Duodenal mucosa (tissue), 2 donors: ENCODE measurements at regions not wholly inside any gene's neighbourhood (a gene's known extent, or its start where the extent isn't known, plus 50 kb on each side); places are given as distances from the start of the nearest gene placed in this dataset.
"Not testable (repeated sequence)": the region's sequence is repeated elsewhere in the genome, so short reads cannot be mapped to it uniquely, and the experiment has no call there.

ENCODE experiments used
- H3K27ac ChIP-seq: one replicate; pipeline ENCODE4 v1.7.0; 2013; ENCODE audit warnings: low read depth, low read length
- H3K27me3 ChIP-seq, 2 donors: one replicate each; pipeline ENCODE4 v1.7.0; 2013; ENCODE audit warnings: low read length in 2 of 2, control low read depth in 1 of 2; ENCODE audit not compliant: insufficient read depth in 2 of 2, control insufficient read depth in 1 of 2
- H3K36me3 ChIP-seq, 2 donors: one replicate each; pipeline ENCODE4 v1.7.0; 2013; ENCODE audit warnings: low read length in 2 of 2, control low read depth in 1 of 2; ENCODE audit not compliant: insufficient read depth in 2 of 2, control insufficient read depth in 1 of 2
- H3K4me1 ChIP-seq, 2 donors: one replicate each; pipeline ENCODE4 v1.7.0; 2013; ENCODE audit warnings: low read length in 2 of 2, control low read depth in 1 of 2; ENCODE audit not compliant: insufficient read depth in 2 of 2, control insufficient read depth in 1 of 2
- H3K4me3 ChIP-seq, 2 donors: one replicate each; pipeline ENCODE4 v1.7.0; 2013; ENCODE audit warnings: low read length in 2 of 2, low read depth in 1 of 2
- H3K9ac ChIP-seq, 2 donors: one replicate each; pipeline ENCODE4 v1.7.0; 2013; ENCODE audit warnings: low read length in 2 of 2, low read depth in 1 of 2
- H3K9me3 ChIP-seq, 2 donors: one replicate each; pipeline ENCODE4 v1.7.0; 2013; ENCODE audit warnings: low read length in 2 of 2, control low read depth in 1 of 2; ENCODE audit not compliant: control insufficient read depth in 1 of 2

DNA sequence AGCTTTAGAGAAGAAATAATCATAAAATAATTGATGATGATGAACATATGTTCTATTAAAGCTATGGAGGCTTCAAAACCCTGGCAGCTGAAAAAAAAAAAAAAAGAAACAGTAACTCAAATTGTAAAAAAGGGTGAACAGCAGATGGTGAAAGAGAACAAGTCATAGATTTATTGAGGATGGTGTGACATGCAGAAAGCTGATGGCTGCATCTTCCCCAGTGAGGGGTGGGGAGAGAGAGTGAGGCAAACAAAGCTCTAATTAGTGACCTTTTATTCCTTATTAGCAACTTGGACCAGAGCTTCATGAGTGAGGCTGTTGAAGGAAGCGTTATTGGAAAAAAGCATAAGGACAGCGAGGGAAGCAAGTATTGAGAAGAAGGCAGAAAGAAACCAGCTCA lies 191.7 kb downstream of the EDN1 start:
- no peak overlapping the region for H3K4me3 ChIP-seq
- H3K9ac ChIP-seq, result no peak overlapping the region
- no peak overlapping the region for H3K27ac ChIP-seq
- H3K4me1 ChIP-seq, result peaks cover 7 to 17% of the 10 kb centered on the region in 2 donors
- H3K9me3 ChIP-seq, result no peaks in the 10 kb centered on the region
- H3K27me3 ChIP-seq, result no peaks in the 10 kb centered on the region
- H3K36me3 ChIP-seq, result no peaks in the 10 kb centered on the region

- no peak overlapping the region for H3K4me3 ChIP-seq
- no peak overlapping the region for H3K9ac ChIP-seq
- H3K4me1 ChIP-seq, result peaks cover 7 to 17% of the 10 kb centered on the region in 2 donors
- H3K27me3 ChIP-seq, result no peaks in the 10 kb centered on the region
- no peaks in the 10 kb centered on the region for H3K9me3 ChIP-seq
- H3K27ac ChIP-seq, result no peak overlapping the region
- H3K36me3 ChIP-seq, result no peaks in the 10 kb centered on the region
Measured at GRCh38 chr6:12482386-12483375, 192.5 kb downstream of the EDN1 start.

GRCh38 chr6:12483712-12484111 lies 193.6 kb downstream of the EDN1 start:
- H3K9me3 ChIP-seq, result no peaks in the 10 kb centered on the region
- H3K36me3 ChIP-seq, result no peaks in the 10 kb centered on the region
- H3K27me3 ChIP-seq, result no peaks in the 10 kb centered on the region
- H3K4me3 ChIP-seq, result peak overlapping the region; percentile 10 to 46
- no peak overlapping the region for H3K9ac ChIP-seq
- H3K27ac ChIP-seq, result no peak overlapping the region
- H3K4me1 ChIP-seq, result peaks cover 7 to 17% of the 10 kb centered on the region in 2 donors

DNA sequence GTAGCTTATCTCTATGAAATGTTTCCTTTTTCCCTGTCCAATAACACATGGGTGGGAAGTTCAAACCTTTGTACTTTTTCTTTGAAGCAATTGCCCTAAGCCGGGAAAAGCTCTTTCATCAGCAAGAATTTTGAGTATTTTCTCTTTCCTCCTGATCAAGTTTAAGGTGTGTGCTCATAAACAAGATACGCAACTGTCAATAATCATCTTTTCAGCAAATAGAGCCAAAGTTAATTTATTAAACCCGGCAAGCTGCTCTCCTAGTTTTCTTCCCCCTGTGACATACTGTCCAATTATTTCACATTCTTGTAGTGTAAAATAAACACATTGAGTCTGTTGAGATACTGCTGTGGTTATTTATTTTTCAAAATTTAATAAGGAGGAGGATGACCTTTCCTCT lies 194.4 kb downstream of the EDN1 start:
- Histone ChIP-seq H3K27me3 (no peaks in the 10 kb centered on the region), H3K27ac (no peak overlapping the region), H3K9me3 (no peaks in the 10 kb centered on the region), H3K4me1 (peaks cover 7 to 17% of the 10 kb centered on the region in 2 donors), H3K36me3 (no peaks in the 10 kb centered on the region), H3K4me3 (no peak overlapping the region), H3K9ac (no peak overlapping the region)

- H3K4me1 ChIP-seq, result peaks cover 7 to 17% of the 10 kb centered on the region in 2 donors
- no peak overlapping the region for H3K9ac ChIP-seq
- H3K36me3 ChIP-seq, result no peaks in the 10 kb centered on the region
- no peaks in the 10 kb centered on the region for H3K27me3 ChIP-seq
- H3K4me3 ChIP-seq, result no peak overlapping the region
- no peak overlapping the region for H3K27ac ChIP-seq
- H3K9me3 ChIP-seq, result no peaks in the 10 kb centered on the region
Measured at GRCh38 chr6:12485226-12485764, 195.1 kb downstream of the EDN1 start.

DNA sequence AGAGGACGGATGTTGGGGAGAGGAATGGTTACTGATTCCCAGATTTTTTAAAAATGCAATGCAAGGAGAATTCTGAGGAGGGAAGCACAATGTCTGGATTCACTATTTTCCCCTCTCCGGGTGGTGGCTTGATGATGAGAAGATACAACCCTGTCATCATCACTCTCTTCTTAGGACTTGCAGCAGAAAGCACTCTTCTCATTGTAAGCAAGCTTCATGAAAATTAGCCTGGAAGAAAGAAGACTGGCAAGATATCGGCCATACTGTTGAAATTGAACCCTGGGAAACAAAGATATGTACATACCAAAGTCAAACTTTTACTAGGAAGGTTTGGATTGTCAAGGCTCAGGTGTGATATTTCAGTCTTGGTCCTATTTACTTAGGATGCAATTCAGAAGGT lies 195.7 kb downstream of the EDN1 start:
- no peak overlapping the region for H3K27ac ChIP-seq
- H3K9me3 ChIP-seq, result no peaks in the 10 kb centered on the region
- no peaks in the 10 kb centered on the region for H3K27me3 ChIP-seq
- peaks cover 7 to 17% of the 10 kb centered on the region in 2 donors for H3K4me1 ChIP-seq
- no peak overlapping the region for H3K9ac ChIP-seq
- no peaks in the 10 kb centered on the region for H3K36me3 ChIP-seq
- no peak overlapping the region for H3K4me3 ChIP-seq

DNA sequence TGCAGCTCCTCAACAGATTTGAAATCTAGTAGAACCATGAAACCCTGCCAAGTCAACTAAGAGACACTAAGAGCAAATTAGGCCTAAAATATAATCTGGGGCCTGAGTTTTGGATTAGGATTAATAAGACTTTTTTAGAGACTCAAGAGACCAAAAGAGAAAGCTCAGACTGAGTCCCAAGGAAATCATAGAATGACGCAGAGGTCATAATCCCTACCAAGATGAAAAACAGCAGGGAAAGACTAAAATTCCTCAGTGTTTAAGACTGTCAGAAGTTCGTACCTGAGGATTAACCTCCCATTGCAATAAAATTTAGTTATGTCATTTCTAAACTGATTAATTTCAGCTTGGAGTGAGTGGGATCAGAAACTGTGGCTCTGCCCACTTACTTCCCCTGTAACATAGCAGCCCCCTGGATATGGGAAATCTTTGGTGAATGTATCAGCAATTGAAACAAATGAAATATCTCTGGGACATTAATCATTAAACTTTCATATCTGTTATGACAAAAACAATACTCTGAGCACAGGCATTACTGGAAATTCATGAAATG lies 200.3 kb downstream of the EDN1 start:
- no peaks in the 10 kb centered on the region for H3K9me3 ChIP-seq
- H3K4me3 ChIP-seq, result no peak overlapping the region
- H3K9ac ChIP-seq, result no peak overlapping the region
- H3K27me3 ChIP-seq, result no peaks in the 10 kb centered on the region
- no peak overlapping the region for H3K27ac ChIP-seq
- no peaks in the 10 kb centered on the region for H3K36me3 ChIP-seq
- no peaks in the 10 kb centered on the region for H3K4me1 ChIP-seq

DNA sequence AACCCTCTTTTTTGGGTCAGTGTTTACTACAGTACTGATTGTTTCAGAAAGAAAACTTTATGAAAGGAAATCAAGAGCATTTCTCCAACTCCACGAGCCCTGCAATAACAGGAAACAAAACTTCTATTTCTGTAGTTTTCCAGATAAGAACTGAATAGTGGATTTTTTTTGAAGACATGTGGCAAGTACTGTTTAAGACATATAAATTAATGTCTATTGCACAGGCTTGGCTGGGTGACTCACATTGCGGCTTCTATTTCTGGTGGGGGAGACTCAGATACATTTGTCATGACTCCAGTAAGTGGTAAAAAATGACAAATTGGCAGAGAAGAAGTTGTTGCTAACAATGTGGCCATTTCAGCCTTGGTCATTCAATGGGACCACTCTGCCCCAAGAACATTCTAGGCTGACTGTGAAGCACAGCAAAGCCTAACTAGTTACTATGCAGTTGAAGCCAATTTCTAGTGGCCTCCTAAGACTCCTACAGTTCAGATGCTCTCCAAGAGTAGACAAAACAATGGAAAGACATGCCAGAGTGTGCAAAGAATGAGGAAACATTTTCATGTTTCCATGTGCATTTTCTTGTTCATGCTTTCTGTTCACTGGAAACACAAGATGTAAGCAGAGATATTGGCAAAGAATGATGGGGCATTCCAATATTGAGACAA lies 200.9 kb downstream of the EDN1 start:
- H3K36me3 ChIP-seq, result no peaks in the 10 kb centered on the region
- H3K27me3 ChIP-seq, result no peaks in the 10 kb centered on the region
- no peaks in the 10 kb centered on the region for H3K9me3 ChIP-seq
- H3K9ac ChIP-seq, result no peak overlapping the region
- H3K27ac ChIP-seq, result no peak overlapping the region
- H3K4me3 ChIP-seq, result no peak overlapping the region
- no peaks in the 10 kb centered on the region for H3K4me1 ChIP-seq

GRCh38 chr6:12492929-12493328 lies 202.8 kb downstream of the EDN1 start:
- not testable (repeated sequence) for H3K27me3 ChIP-seq, H3K36me3 ChIP-seq, H3K9me3 ChIP-seq, H3K4me1 ChIP-seq, H3K4me3 ChIP-seq, H3K9ac ChIP-seq, H3K27ac ChIP-seq

DNA sequence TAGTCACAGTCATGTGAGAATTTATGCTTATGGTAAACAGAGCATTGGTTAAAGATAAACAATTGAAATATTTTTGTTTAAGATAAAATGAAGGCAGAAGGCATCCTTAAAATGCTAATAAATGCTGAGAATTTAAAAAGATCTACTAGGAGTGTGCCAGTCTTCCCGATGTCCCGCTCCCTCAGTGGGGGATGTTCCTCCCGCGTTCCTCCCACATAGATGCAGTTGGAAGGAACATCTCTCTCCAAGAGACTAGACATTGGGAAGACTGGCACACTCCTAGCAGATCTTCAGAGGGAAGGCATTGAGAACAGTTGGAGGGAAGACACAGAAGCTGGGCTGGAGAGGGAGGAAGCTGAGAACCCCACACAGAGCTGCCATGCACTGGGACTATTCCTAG lies 203.3 kb downstream of the EDN1 start:
- Histone ChIP-seq H3K27me3 (no peaks in the 10 kb centered on the region), H3K27ac (no peak overlapping the region), H3K4me3 (no peak overlapping the region)

More for the DNA sequence above, 203.3 kb downstream of the EDN1 start:
- Histone ChIP-seq H3K4me1 (no peaks in the 10 kb centered on the region), H3K9ac (no peak overlapping the region), H3K9me3 (no peaks in the 10 kb centered on the region), H3K36me3 (no peaks in the 10 kb centered on the region)
